ENCODE measurements at regions not wholly inside any gene's neighbourhood (a gene's known extent, or its start where the extent isn't known, plus 50 kb on each side); places are given as distances from the start of the nearest gene placed in this dataset.
"Not testable (repeated sequence)": the region's sequence is repeated elsewhere in the genome, so short reads cannot be mapped to it uniquely, and the experiment has no call there.

DNA sequence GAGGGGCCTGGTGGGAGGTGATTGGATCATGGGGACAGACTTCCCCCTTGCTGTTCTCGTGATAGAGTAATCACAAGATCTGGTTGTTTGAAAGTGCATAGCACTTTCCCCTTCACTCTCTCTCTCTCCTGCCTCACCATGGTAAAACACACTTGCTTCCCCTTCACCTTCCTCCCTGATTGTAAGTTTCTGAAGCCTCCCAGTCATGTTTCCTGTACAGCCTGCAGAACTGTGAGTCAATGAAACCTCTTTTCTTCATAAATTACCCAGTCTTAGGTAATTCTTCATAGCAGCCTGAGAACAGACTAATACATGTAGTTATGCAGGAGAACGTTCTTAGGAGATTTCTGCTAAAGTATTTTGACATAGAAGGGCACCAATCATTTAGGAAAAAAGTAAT is 59.9 kb upstream of the FBXO28 start:
- Histone ChIP-seq H3K36me3 (ENCODE audit: control insufficient read depth, insufficient read depth, low read length) (no peaks in the 10 kb centered on the region), H3K27me3 (replicated peaks; ENCODE audit: control insufficient read depth, insufficient read depth, low read length) (no peaks in the 10 kb centered on the region; the same call in 1 of the 2 replicates), H3K4me3 (replicated peaks; ENCODE audit: low read depth, low read length) (no peak overlapping the region)
- no peak for DNase-seq (ENCODE audit: extremely low read depth, insufficient read length)
- TF ChIP-seq, protein P1, sequence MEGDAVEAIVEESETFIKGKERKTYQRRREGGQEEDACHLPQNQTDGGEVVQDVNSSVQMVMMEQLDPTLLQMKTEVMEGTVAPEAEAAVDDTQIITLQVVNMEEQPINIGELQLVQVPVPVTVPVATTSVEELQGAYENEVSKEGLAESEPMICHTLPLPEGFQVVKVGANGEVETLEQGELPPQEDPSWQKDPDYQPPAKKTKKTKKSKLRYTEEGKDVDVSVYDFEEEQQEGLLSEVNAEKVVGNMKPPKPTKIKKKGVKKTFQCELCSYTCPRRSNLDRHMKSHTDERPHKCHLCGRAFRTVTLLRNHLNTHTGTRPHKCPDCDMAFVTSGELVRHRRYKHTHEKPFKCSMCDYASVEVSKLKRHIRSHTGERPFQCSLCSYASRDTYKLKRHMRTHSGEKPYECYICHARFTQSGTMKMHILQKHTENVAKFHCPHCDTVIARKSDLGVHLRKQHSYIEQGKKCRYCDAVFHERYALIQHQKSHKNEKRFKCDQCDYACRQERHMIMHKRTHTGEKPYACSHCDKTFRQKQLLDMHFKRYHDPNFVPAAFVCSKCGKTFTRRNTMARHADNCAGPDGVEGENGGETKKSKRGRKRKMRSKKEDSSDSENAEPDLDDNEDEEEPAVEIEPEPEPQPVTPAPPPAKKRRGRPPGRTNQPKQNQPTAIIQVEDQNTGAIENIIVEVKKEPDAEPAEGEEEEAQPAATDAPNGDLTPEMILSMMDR (IDR thresholded peaks at IDR 0.05; ENCODE audit: insufficient read depth, low read length, poor library complexity, severe bottlenecking): no peak

DNA sequence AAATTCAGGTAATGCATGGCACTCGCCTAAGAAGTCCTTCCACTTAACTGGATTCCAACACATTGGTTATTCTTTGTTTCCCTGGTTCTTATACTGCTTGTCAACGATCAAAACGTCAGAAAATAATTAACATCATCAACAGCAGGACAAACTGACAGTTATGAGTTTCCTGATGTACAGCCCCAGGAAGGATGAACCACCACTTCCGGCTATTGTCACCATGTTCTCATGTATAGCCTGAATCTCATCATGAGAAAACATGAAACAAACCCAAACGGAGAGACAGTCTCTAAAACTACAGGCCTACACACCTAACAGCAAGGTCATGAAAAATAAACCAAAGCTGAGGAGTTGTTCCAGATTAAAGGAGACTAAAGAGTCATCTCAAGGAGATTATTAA is 60.5 kb upstream of the FBXO28 start:
- TF ChIP-seq, protein P1 (IDR thresholded peaks at IDR 0.05; ENCODE audit: insufficient read depth, low read length, poor library complexity, severe bottlenecking): no peak
- DNase-seq (ENCODE audit: extremely low read depth, insufficient read length): no peak
- Histone ChIP-seq H3K27me3 (replicated peaks; ENCODE audit: control insufficient read depth, insufficient read depth, low read length) (no peaks in the 10 kb centered on the region; the same call in 1 of the 2 replicates), H3K36me3 (ENCODE audit: control insufficient read depth, insufficient read depth, low read length) (no peaks in the 10 kb centered on the region), H3K4me3 (replicated peaks; ENCODE audit: low read depth, low read length) (no peak overlapping the region)

DNA sequence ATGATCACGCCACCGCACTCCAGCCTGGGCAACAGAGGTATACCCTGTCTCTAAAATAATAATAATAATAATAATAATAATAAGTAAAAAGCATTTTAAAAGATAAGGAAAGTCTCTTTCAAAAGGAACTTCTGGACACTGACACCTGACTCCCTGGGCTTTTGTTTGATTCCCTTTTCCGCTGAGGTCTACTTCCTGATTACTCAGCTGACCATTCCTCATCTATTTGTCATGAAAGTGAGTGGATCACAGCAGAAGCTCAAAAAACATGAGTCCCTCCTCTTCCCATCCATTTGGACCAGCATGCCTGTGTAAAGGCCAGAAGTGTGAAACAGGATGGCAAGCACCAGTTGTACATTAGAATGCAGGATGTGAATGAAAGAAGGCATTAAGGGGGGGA is 61.1 kb upstream of the FBXO28 start:
- DNase-seq (ENCODE audit: extremely low read depth, insufficient read length): no peak
- Histone ChIP-seq H3K27me3 (replicated peaks; ENCODE audit: control insufficient read depth, insufficient read depth, low read length) (no peaks in the 10 kb centered on the region; the same call in 1 of the 2 replicates), H3K4me3 (replicated peaks; ENCODE audit: low read depth, low read length) (no peak overlapping the region), H3K36me3 (ENCODE audit: control insufficient read depth, insufficient read depth, low read length) (no peaks in the 10 kb centered on the region)
- TF ChIP-seq, protein P1 (IDR thresholded peaks at IDR 0.05; ENCODE audit: insufficient read depth, low read length, poor library complexity, severe bottlenecking): no peak

DNA sequence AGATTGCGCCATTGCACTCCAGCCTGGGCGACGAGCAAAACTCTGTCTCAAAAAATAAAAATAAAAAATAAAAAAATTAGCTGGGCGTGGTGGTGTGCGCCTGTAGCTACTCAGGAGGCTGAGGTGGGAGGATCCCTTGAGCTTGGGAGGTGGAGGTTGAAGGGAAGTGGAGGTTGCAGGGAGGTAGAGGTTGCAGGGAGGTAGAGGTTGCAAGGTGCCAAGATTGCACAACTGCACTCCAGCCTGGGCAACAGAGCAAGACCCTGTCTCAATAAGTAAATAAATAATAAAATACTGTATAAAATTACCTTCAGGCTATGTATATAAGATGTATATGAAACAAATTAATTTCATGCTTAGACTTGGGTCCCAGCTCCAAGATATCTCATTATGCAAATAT is 62.1 kb upstream of the FBXO28 start:
- H3K27me3 ChIP-seq (replicated peaks; ENCODE audit: control insufficient read depth, insufficient read depth, low read length); DNase-seq (ENCODE audit: extremely low read depth, insufficient read length); H3K36me3 ChIP-seq (ENCODE audit: control insufficient read depth, insufficient read depth, low read length); H3K4me3 ChIP-seq (replicated peaks; ENCODE audit: low read depth, low read length): not testable (repeated sequence)

DNA sequence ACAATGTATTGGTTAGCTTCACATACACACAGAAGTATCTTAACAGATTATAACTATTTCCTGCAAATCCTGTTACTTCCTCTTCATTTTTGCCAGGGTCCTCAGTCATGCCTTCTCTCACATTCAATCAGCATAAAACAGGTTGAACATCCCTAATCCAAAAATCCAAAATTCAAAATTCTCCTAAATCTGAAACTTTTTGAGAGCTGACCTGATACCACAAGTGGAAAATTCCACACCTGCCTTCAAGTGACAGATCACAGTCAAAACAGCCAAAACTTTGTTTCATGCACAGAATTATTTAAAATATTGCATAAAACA is 62.9 kb upstream of the FBXO28 start:
- no peak overlapping the region for H3K4me3 ChIP-seq (replicated peaks; ENCODE audit: low read depth, low read length)
- DNase-seq (ENCODE audit: extremely low read depth, insufficient read length): no peak
- H3K27me3 ChIP-seq (replicated peaks; ENCODE audit: control insufficient read depth, insufficient read depth, low read length): no peaks in the 10 kb centered on the region
- TF ChIP-seq, protein P1 (IDR thresholded peaks at IDR 0.05; ENCODE audit: insufficient read depth, low read length, poor library complexity, severe bottlenecking): no peak
- H3K36me3 ChIP-seq (ENCODE audit: control insufficient read depth, insufficient read depth, low read length): no peaks in the 10 kb centered on the region

DNA sequence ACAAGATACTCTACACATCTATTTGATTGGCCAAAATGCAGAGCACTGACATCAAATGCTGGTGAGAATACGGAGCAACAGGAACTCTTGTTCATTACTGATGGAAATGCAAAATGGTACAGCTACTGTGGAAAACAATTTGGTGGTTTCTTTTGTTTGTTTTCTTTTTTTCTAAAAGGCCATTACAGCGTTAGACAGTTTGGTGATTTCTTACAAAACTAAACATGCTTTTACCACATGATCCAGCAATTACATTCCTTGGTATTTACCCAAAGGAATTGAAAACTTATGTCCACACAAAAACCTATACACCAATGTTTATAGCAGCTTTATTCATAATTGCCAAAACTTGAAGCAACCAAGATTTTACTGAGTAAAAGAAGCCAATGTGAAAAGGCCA is 66.4 kb upstream of the FBXO28 start:
- Histone ChIP-seq H3K27me3 (replicated peaks; ENCODE audit: control insufficient read depth, insufficient read depth, low read length) (no peaks in the 10 kb centered on the region; the same call in 1 of the 2 replicates), H3K36me3 (ENCODE audit: control insufficient read depth, insufficient read depth, low read length) (no peaks in the 10 kb centered on the region), H3K4me3 (replicated peaks; ENCODE audit: low read depth, low read length) (no peak overlapping the region)
- TF ChIP-seq, protein P1 (IDR thresholded peaks at IDR 0.05; ENCODE audit: insufficient read depth, low read length, poor library complexity, severe bottlenecking): no peak
- no peak for DNase-seq (ENCODE audit: extremely low read depth, insufficient read length)

Measured in GM06990 (cell line).